H9 (cell line): ENCODE measurements at regions not wholly inside any gene's neighbourhood (a gene's known extent, or its start where the extent isn't known, plus 50 kb on each side); places are given as distances from the start of the nearest gene placed in this dataset.

Source experiments
- DNase-seq: peaks from one replicate; pipeline ENCODE4 v3.0.0-alpha.2; 2017
- H2AFZ ChIP-seq: one replicate; pipeline ENCODE4 v1.6.1; 2013; ENCODE audit warnings: mild to moderate bottlenecking, low read length, control low read depth, moderate library complexity
- H2AK5ac ChIP-seq: 2 replicates; pipeline ENCODE4 v1.6.1; 2013; ENCODE audit warnings: low read length, control low read depth, mixed read lengths; ENCODE audit not compliant: insufficient read length
- H2BK120ac ChIP-seq: one replicate; pipeline ENCODE4 v1.6.1; 2013; ENCODE audit warnings: low read depth, mild to moderate bottlenecking, low read length, control low read depth, inconsistent platforms; ENCODE audit not compliant: poor library complexity, severe bottlenecking
- H2BK12ac ChIP-seq: 2 replicates; pipeline ENCODE4 v1.6.1; 2013; ENCODE audit warnings: low read length, control low read depth, mixed read lengths, low read depth; ENCODE audit not compliant: insufficient read length
- H2BK15ac ChIP-seq: 2 replicates; pipeline ENCODE4 v1.6.1; 2013; ENCODE audit warnings: low read depth, low read length, control low read depth
- H2BK20ac ChIP-seq: one replicate; pipeline ENCODE4 v1.6.1; 2013; ENCODE audit warnings: low read depth, mild to moderate bottlenecking, low read length, control low read depth, inconsistent platforms; ENCODE audit not compliant: poor library complexity, severe bottlenecking
- H2BK5ac ChIP-seq: 2 replicates; pipeline ENCODE4 v1.6.1; 2013; ENCODE audit warnings: low read length, control low read depth, mixed read lengths; ENCODE audit not compliant: insufficient read length
- H3K14ac ChIP-seq: 2 replicates; pipeline ENCODE4 v1.6.1; 2013; ENCODE audit warnings: low read length, control low read depth; ENCODE audit not compliant: insufficient read depth
- H3K18ac ChIP-seq: 2 replicates; pipeline ENCODE4 v1.6.1; 2013; ENCODE audit warnings: low read depth, mild to moderate bottlenecking, mixed read lengths, low read length, control low read depth; ENCODE audit not compliant: insufficient read length
- H3K23ac ChIP-seq: 2 replicates; pipeline ENCODE4 v1.6.1; 2013; ENCODE audit warnings: low read length, control low read depth, mixed read lengths, low read depth; ENCODE audit not compliant: insufficient read length
- H3K23me2 ChIP-seq: 2 replicates; pipeline ENCODE4 v1.6.1; 2013; ENCODE audit warnings: low read depth, mild to moderate bottlenecking, mixed read lengths, low read length, control low read depth; ENCODE audit not compliant: insufficient read length, poor library complexity, severe bottlenecking
- H3K27ac ChIP-seq: 2 replicates; pipeline ENCODE4 v1.5.1; 2013; ENCODE audit warnings: low read length, control low read depth, mixed read lengths, low read depth; ENCODE audit not compliant: insufficient read length
- H3K27me3 ChIP-seq: 2 replicates; pipeline ENCODE4 v1.6.1; 2013; ENCODE audit warnings: low read length, control low read depth, inconsistent platforms; ENCODE audit not compliant: insufficient read depth
- H3K4ac ChIP-seq: 2 replicates; pipeline ENCODE4 v1.6.1; 2013; ENCODE audit warnings: low read depth, mild to moderate bottlenecking, control low read depth, inconsistent platforms, low read length, moderate library complexity
- H3K4me1 ChIP-seq: 2 replicates; pipeline ENCODE4 v1.6.1; 2013; ENCODE audit warnings: low read length, control low read depth, inconsistent platforms; ENCODE audit not compliant: insufficient read depth
- H3K4me2 ChIP-seq: 2 replicates; pipeline ENCODE4 v1.6.1; 2013; ENCODE audit warnings: low read length, control low read depth, mixed read lengths; ENCODE audit not compliant: insufficient read length, insufficient read depth
- H3K56ac ChIP-seq: 2 replicates; pipeline ENCODE4 v1.6.1; 2013; ENCODE audit warnings: low read depth, mild to moderate bottlenecking, mixed read lengths, low read length, control low read depth; ENCODE audit not compliant: insufficient read length
- H3K79me1 ChIP-seq: 2 replicates; pipeline ENCODE4 v1.6.1; 2013; ENCODE audit warnings: low read depth, mild to moderate bottlenecking, moderate library complexity, low read length, control low read depth, inconsistent platforms; ENCODE audit not compliant: insufficient read depth, poor library complexity, severe bottlenecking
- H3K79me2 ChIP-seq: 2 replicates; pipeline ENCODE4 v1.6.1; 2013; ENCODE audit warnings: low read length, control low read depth, inconsistent platforms; ENCODE audit not compliant: insufficient read depth
- H3K9ac ChIP-seq: 2 replicates; pipeline ENCODE4 v1.6.1; 2013; ENCODE audit warnings: low read length, control low read depth, mixed read lengths; ENCODE audit not compliant: insufficient read length; ENCODE audit errors: extremely low read depth
- H3K9me3 ChIP-seq: one replicate; pipeline ENCODE4 v1.6.1; 2013; ENCODE audit warnings: low read depth, low read length, inconsistent platforms; ENCODE audit not compliant: control insufficient read depth
- H3T11ph ChIP-seq: one replicate; pipeline ENCODE4 v1.6.1; 2013; ENCODE audit warnings: mild to moderate bottlenecking, low read length, control low read depth, inconsistent platforms
- H4K20me1 ChIP-seq: one replicate; pipeline ENCODE4 v1.6.1; 2013; ENCODE audit not compliant: control insufficient read depth, insufficient read length, insufficient read depth
- H4K5ac ChIP-seq: 2 replicates; pipeline ENCODE4 v1.6.1; 2013; ENCODE audit warnings: low read depth, mild to moderate bottlenecking, mixed read lengths, low read length, control low read depth; ENCODE audit not compliant: insufficient read length
- H4K8ac ChIP-seq: replicated peaks from 2 replicates; pipeline ENCODE4 v1.6.1; 2013; ENCODE audit warnings: low read length, control low read depth, mixed read lengths, low read depth; ENCODE audit not compliant: insufficient read length
- H4K91ac ChIP-seq: 2 replicates; pipeline ENCODE4 v1.6.1; 2013; ENCODE audit warnings: low read depth, mild to moderate bottlenecking, moderate library complexity, mixed read lengths, low read length, control low read depth; ENCODE audit not compliant: insufficient read length
- H3K27ac Mint-ChIP-seq, 3 experiments: 2 replicates in 2 of 3; 3 replicates in 1 of 3; pipeline ENCODE4 v1.8.0; 2020 to 2021; ENCODE audit warnings: mixed read lengths in 3 of 3, mild to moderate bottlenecking in 1 of 3, moderate library complexity in 1 of 3
- H3K27me3 Mint-ChIP-seq: 2 replicates; pipeline ENCODE4 v1.8.0; 2021; ENCODE audit warnings: low read depth, mild to moderate bottlenecking, moderate library complexity, mixed read lengths
- H3K36me3 Mint-ChIP-seq, 3 experiments: 2 replicates in 2 of 3; 3 replicates in 1 of 3; pipeline ENCODE4 v1.8.0; 2020 to 2021; ENCODE audit warnings: low read depth in 3 of 3, mixed read lengths in 3 of 3; ENCODE audit not compliant: insufficient read depth in 1 of 3
- H3K4me1 Mint-ChIP-seq, 2 experiments: 2 replicates each; pipeline ENCODE4 v1.8.0; 2020; ENCODE audit warnings: mixed read lengths in 2 of 2
- H3K4me3 Mint-ChIP-seq, 2 experiments: 2 replicates in 1 of 2; 3 replicates in 1 of 2; pipeline ENCODE4 v1.8.0; 2020 to 2021; ENCODE audit warnings: mild to moderate bottlenecking in 2 of 2, mixed read lengths in 2 of 2, moderate library complexity in 1 of 2
- H3K9me3 Mint-ChIP-seq, 2 experiments: 2 replicates in 1 of 2; 3 replicates in 1 of 2; pipeline ENCODE4 v1.8.0; 2020; ENCODE audit warnings: mild to moderate bottlenecking in 2 of 2, mixed read lengths in 2 of 2, moderate library complexity in 1 of 2
- WGBS: extraction: QIAGEN DNeasy Blood & Tissue Kit; methylation state at CpG from one replicate; pipeline ENCODE4 v1.1.7; 2013; ENCODE audit warnings: missing lambda C conversion rate, low lambda C conversion rate, mixed read lengths; ENCODE audit not compliant: insufficient read length; ENCODE audit errors: extremely low coverage; 5-methylcytosine and 5-hydroxymethylcytosine counted together
- TF ChIP-seq, protein P1 (sequence below): fragments of 200-600 bp; sonication (generic); conservative IDR thresholded peaks from 3 replicates; pipeline ENCODE4 v1.8.0; 2021; ENCODE audit warnings: antibody characterized with exemption, mild to moderate bottlenecking

GRCh38 chr1:73813236-73813635 is 384.7 kb downstream of the LRRIQ3 start:
- H3K9me3 Mint-ChIP-seq: no peaks in the 10 kb centered on the region
- no peaks in the 10 kb centered on the region for H3K4me1 Mint-ChIP-seq
- Histone ChIP-seq H3K14ac (no peak overlapping the region), H3K79me2 (no peaks in the 10 kb centered on the region), H3K79me1 (no peaks in the 10 kb centered on the region), H2AFZ (no peak overlapping the region), H3T11ph (no peak overlapping the region), H3K4ac (no peak overlapping the region), H2BK20ac (no peak overlapping the region), H4K20me1 (no peaks in the 10 kb centered on the region), H3K4me2 (no peak overlapping the region), H3K18ac (no peak overlapping the region), H3K56ac (no peak overlapping the region), H3K23ac (no peak overlapping the region), H2AK5ac (no peak overlapping the region), H2BK120ac (no peak overlapping the region), H3K9ac (no peak overlapping the region), H4K5ac (no peak overlapping the region), H4K91ac (no peak overlapping the region), H2BK12ac (no peak overlapping the region), H3K4me1 (no peaks in the 10 kb centered on the region), H3K27me3 (no peaks in the 10 kb centered on the region), H3K27ac (no peak overlapping the region), H2BK15ac (no peak overlapping the region), H3K9me3 (no peaks in the 10 kb centered on the region), H3K23me2 (no peaks in the 10 kb centered on the region), H2BK5ac (no peak overlapping the region), H4K8ac (no peak overlapping the region)
- DNase-seq: no peak
- no peaks in the 10 kb centered on the region for H3K36me3 Mint-ChIP-seq
- TF ChIP-seq, protein P1, sequence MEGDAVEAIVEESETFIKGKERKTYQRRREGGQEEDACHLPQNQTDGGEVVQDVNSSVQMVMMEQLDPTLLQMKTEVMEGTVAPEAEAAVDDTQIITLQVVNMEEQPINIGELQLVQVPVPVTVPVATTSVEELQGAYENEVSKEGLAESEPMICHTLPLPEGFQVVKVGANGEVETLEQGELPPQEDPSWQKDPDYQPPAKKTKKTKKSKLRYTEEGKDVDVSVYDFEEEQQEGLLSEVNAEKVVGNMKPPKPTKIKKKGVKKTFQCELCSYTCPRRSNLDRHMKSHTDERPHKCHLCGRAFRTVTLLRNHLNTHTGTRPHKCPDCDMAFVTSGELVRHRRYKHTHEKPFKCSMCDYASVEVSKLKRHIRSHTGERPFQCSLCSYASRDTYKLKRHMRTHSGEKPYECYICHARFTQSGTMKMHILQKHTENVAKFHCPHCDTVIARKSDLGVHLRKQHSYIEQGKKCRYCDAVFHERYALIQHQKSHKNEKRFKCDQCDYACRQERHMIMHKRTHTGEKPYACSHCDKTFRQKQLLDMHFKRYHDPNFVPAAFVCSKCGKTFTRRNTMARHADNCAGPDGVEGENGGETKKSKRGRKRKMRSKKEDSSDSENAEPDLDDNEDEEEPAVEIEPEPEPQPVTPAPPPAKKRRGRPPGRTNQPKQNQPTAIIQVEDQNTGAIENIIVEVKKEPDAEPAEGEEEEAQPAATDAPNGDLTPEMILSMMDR: no peak
- no peak overlapping the region for H3K27ac Mint-ChIP-seq
- H3K4me3 Mint-ChIP-seq: no peak overlapping the region
- no CpG with 5 or more reads among the region's 2 CpGs for WGBS
- H3K27me3 Mint-ChIP-seq: no peaks in the 10 kb centered on the region; the same call in 1 of the 2 replicates
